ENCODE measurements at regions not wholly inside any gene's neighbourhood (a gene's known extent, or its start where the extent isn't known, plus 50 kb on each side); places are given as distances from the start of the nearest gene placed in this dataset.

DNA sequence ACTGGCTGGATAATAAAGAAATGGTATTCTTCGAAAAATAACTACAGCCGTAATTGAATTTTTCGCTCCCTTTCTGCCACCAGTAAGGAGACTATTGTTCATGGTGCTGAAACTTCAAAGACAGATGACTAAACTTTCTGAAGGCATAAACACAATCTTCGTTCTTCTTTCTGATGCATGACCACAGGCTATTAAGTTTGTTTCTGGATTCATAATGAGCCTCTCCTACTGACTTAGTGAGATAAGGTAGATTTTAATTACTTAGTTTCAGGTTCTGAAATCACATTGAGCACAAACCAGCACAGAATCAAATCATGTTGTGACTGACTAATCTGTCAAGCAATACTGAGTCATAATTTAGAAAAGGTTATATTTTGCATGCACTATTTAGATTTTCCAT lies 441.8 kb upstream of the CCNG1 start:
- DNase-seq (ENCODE audit: low read depth, low spot score): no peak
- Mint-ChIP-seq H3K9me3 (no peaks in the 10 kb centered on the region), H3K27ac (ENCODE audit: unreplicated experiment) (no peak overlapping the region), H3K36me3 (ENCODE audit: low read depth) (no peaks in the 10 kb centered on the region), H3K27me3 (ENCODE audit: low read depth) (no peaks in the 10 kb centered on the region), H3K4me1 (no peaks in the 10 kb centered on the region), H3K4me3 (no peak overlapping the region)
- TF ChIP-seq, protein P1, sequence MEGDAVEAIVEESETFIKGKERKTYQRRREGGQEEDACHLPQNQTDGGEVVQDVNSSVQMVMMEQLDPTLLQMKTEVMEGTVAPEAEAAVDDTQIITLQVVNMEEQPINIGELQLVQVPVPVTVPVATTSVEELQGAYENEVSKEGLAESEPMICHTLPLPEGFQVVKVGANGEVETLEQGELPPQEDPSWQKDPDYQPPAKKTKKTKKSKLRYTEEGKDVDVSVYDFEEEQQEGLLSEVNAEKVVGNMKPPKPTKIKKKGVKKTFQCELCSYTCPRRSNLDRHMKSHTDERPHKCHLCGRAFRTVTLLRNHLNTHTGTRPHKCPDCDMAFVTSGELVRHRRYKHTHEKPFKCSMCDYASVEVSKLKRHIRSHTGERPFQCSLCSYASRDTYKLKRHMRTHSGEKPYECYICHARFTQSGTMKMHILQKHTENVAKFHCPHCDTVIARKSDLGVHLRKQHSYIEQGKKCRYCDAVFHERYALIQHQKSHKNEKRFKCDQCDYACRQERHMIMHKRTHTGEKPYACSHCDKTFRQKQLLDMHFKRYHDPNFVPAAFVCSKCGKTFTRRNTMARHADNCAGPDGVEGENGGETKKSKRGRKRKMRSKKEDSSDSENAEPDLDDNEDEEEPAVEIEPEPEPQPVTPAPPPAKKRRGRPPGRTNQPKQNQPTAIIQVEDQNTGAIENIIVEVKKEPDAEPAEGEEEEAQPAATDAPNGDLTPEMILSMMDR (conservative IDR thresholded peaks at IDR 0.05): no peak

DNA sequence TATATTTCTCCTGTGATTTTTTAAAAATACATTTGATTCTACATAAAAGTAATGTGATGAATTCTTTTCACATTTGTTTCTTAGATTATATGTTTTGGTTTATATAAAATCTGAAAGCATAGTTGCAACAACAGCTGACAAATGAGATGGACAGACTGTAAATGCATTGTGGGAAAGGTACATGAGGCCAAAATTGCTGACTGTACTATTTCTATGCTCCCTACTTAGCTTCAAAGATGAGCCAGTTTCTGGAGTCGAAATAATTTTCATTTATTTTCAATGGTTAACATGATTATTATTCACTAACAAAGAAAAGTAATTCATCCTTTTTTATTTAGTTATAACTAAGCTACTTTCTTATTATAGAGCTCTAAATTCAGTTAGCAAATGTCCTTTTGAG lies 441.3 kb upstream of the CCNG1 start:
- Mint-ChIP-seq H3K27me3 (ENCODE audit: low read depth) (no peaks in the 10 kb centered on the region), H3K36me3 (ENCODE audit: low read depth) (no peaks in the 10 kb centered on the region), H3K4me1 (no peaks in the 10 kb centered on the region), H3K4me3 (no peak overlapping the region), H3K9me3 (no peaks in the 10 kb centered on the region), H3K27ac (ENCODE audit: unreplicated experiment) (no peak overlapping the region)
- DNase-seq (ENCODE audit: low read depth, low spot score): no peak
- TF ChIP-seq, protein P1 (conservative IDR thresholded peaks at IDR 0.05): no peak

DNA sequence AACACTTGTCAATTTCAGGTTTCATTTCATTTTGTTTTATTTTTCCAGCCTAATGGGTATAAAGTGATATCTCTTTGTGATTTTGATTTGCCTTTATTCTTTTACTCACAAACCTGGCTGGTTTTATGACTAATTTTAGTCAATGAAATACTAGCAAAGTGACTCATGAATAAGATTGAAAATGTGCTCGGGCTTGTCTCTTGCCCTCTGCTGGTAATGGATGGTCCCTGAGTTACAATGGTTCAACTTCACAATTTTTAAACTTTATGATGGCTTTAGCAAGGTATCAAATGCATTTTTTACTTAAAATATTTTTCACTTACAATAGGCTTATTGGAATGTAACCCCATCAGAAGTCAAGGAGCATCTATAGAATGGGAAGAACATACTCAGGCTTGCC lies 431.4 kb upstream of the CCNG1 start:
- no peak overlapping the region for H3K4me3 Mint-ChIP-seq
- H3K27ac Mint-ChIP-seq (ENCODE audit: unreplicated experiment): no peak overlapping the region
- TF ChIP-seq, protein P1 (conservative IDR thresholded peaks at IDR 0.05): peak; percentile 41
- H3K9me3 Mint-ChIP-seq: peaks cover 2% of the 10 kb centered on the region
- H3K36me3 Mint-ChIP-seq (ENCODE audit: low read depth): no peaks in the 10 kb centered on the region
- H3K27me3 Mint-ChIP-seq (ENCODE audit: low read depth): no peaks in the 10 kb centered on the region
- no peaks in the 10 kb centered on the region for H3K4me1 Mint-ChIP-seq
- no peak for DNase-seq (ENCODE audit: low read depth, low spot score)

DNA sequence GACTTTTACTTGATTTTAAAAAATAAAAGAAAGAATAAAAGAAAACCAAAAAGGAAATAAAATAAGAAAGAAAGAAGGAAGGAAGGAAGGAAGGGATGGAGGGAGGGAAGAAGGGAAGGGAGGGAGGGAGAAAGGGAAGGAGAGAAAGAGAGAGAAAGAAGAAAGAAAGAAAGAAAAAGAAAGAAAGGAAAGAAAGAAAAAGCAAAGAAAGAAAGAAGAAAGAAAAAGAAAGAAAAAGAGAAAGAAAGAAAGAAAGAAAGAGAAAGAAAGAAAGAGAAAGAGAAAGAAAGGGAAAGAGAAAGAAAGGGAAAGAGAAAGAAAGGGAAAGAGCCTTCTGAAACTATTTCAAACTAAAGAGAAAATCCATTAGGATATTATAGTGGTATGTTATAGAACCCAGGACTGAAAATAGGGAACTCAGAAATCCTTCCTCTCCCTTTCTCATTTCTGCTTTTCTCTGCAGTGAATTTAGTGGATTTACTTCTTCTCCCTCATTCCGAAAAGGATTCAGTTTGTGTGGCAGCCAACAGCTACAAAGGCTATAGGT lies 414.7 kb upstream of the CCNG1 start:
- peaks cover 3% of the 10 kb centered on the region for H3K27me3 Mint-ChIP-seq (ENCODE audit: low read depth)
- DNase-seq (ENCODE audit: low read depth, low spot score): no peak
- H3K4me3 Mint-ChIP-seq: no peak overlapping the region
- no peaks in the 10 kb centered on the region for H3K9me3 Mint-ChIP-seq
- H3K36me3 Mint-ChIP-seq (ENCODE audit: low read depth): no peaks in the 10 kb centered on the region
- no peak overlapping the region for H3K27ac Mint-ChIP-seq (ENCODE audit: unreplicated experiment)
- TF ChIP-seq, protein P1 (conservative IDR thresholded peaks at IDR 0.05): no peak
- no peaks in the 10 kb centered on the region for H3K4me1 Mint-ChIP-seq

DNA sequence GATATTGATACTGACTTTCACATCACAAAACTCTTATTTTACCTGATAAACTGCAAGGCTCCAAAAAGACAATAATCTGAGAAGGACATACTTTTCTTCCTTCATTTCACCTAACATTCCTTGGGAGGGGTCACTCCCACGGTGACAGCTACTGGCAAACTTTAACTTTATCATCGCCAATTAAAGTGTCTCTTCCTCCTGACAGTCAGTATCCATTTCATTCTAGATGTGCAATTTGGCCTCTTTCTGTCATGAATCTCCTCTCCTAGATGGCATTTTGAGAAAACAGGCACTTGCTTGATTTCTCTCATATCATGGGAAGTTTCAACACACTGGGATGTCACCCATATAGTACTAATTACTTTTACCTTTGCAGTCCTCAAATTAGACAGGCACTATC lies 413.5 kb upstream of the CCNG1 start:
- no peaks in the 10 kb centered on the region for H3K4me1 Mint-ChIP-seq
- no peak for DNase-seq (ENCODE audit: low read depth, low spot score)
- TF ChIP-seq, protein P1 (conservative IDR thresholded peaks at IDR 0.05): no peak
- H3K27me3 Mint-ChIP-seq (ENCODE audit: low read depth): peaks cover 3% of the 10 kb centered on the region
- no peaks in the 10 kb centered on the region for H3K9me3 Mint-ChIP-seq
- H3K4me3 Mint-ChIP-seq: no peak overlapping the region
- H3K36me3 Mint-ChIP-seq (ENCODE audit: low read depth): no peaks in the 10 kb centered on the region
- H3K27ac Mint-ChIP-seq (ENCODE audit: unreplicated experiment): no peak overlapping the region

DNA sequence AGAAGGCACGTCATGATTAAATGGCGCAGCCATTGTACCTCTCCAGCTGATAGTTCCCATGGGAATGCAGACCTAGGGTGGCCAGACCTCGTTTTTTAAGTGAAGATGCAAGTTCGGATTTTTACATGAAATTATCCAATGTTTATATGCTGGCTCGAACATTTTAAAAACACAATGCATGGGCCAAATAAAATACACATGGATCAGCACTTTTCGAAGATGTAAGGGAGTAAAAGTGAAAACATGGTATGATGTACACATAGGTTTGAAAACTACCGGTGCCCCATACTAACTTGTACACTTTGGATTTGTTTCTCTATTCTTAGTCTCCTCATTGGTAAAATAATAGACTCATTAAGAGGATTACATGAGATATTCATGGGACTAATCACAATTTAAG lies 412.5 kb upstream of the CCNG1 start:
- H3K4me3 Mint-ChIP-seq: no peak overlapping the region
- no peaks in the 10 kb centered on the region for H3K9me3 Mint-ChIP-seq
- no peaks in the 10 kb centered on the region for H3K4me1 Mint-ChIP-seq
- H3K36me3 Mint-ChIP-seq (ENCODE audit: low read depth): no peaks in the 10 kb centered on the region
- DNase-seq (ENCODE audit: low read depth, low spot score): no peak
- H3K27me3 Mint-ChIP-seq (ENCODE audit: low read depth): peaks cover 3% of the 10 kb centered on the region
- TF ChIP-seq, protein P1 (conservative IDR thresholded peaks at IDR 0.05): no peak
- no peak overlapping the region for H3K27ac Mint-ChIP-seq (ENCODE audit: unreplicated experiment)
